GM21723 (cell line): ENCODE measurements at regions not wholly inside any gene's neighbourhood (a gene's known extent, or its start where the extent isn't known, plus 50 kb on each side); places are given as distances from the start of the nearest gene placed in this dataset.

ENCODE experiments used
- ATAC-seq: cut with Tn5 transposase; IDR thresholded peaks from one replicate; pipeline ENCODE4 v1.9.1; 2021; ENCODE audit warnings: mild to moderate bottlenecking, moderate library complexity; ENCODE audit not compliant: unreplicated experiment

DNA sequence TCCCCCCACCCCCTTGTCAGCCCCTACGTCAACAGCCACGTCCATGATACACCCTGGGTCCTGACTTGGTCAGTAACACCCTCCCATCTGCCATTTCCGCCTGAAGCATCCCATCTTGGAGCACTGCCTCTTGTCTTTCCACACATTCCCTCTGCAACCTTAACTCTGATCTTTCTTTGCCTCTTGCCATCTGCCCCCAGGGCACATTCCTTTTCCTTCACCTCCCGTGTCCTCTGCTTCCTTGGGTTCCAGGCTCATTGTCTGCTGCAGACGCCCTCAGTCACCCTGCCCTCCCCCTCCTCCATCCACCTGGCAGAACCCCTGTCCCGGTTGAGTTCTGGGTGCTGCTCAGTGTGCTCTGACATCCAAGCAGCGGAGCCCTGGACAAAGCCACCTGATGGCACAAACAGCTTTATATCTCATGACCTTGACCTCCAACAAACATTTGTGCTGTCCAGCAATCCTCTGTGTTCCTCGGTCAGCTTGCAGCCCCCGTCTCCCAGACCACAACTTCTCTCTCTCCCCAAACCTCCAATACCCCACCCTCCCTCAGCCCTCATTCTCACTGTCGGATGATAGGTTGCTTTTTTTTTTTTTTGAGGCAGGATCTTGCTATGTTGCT is 97.7 kb upstream of the IER5L start:
- ATAC-seq, result no peak

DNA sequence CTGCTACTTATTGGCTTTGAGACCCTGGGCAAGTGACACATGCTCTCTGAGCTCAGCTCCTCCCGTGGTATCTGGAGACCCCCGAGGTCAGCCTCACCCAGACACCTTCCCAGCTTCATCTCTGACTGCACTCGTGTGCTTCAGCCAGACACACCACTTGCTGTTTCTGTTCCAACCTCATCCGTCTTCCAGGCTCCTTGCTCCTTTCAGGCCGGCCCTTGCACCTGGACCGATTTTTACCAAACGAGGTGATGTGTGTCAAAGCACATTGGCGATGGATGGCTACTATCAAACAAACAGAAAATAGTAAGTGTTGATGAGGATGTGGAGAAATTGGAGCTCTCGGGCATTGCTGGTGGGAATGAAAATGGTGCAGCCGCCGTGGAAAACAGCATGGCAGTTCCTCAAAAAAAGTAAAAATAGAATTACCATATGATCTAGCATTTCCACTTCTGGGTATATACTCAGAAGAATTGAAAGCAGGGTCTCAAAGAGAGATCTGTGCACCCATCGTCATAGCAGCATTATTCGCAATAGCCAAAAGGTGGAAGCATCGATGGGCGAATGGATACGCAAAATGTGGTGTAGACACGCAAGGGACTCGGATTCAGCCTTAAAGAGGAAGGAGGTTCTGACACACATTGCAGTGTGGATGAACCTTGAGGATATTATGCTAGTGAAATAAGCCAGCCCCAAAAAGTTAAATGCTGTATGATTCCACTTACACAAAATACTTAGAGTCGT is 96.1 kb upstream of the IER5L start:
- ATAC-seq, result no peak

DNA sequence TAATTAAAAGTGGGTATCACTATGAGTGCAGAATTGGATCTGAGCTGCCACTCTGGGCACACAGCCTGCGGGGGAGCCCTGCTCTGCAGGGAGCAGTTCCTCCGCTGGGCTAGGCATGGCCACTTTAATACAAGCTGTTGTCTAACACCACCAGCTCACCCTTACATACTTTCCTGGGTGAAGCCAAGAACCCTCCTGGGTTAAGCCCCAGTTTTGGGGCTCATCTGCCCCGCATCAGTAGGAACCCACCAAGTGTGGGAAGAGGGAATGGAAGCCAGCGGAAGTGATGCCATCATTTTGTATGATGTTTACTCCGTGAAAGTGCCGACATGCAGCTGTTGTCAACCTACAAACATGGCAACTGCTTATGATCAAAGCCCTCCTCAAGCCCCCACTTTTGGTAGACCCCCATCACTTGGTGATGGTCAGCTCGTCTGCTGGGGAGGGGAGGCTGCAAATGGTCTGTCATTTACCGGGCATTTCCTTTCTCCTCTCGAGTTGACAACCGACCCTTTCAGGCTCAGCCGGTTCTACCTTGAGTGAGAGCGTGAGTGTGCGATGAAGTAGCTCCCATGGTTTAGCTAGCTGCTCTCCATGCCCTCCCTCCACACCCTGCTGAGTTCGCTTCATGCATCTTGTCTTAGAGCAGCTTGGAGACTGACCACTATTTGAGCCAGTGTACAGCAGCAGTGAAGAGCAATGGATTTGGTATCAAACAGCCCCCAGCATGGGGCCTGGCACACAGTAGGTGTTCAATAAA is 95.3 kb upstream of the IER5L start:
- ATAC-seq, result no peak

DNA sequence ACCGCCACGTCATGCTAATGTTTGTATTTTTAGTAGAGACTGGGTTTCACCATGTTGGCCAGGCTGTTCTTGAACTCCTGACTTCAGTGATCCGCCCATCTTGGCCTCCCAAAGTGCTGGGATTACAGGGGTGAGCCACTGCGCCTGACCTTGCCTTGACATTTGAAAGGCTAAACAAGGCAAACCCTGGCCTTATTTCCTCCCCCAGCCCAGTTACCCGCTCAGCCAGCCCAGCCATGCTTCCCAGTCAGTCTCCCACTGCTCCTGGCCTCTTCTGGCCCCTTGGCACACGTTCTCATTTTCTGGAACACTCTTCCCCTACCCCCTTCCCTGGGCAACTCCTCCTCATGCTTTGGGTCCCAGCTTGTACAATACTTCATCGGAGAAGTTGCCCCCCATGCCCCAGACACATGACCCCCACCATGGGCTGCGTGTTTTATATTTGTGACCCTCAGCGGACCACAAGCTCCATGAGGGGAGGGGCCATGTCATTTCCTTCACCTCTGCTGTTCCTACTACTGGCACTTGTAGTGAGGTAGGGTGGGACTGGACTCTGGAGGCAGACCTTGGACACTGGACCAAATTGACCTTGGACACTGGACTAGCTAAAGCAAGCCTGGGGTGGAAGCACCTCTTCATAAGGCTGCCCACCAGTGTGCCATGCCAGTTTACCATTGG is 94.4 kb upstream of the IER5L start:
- no peak for ATAC-seq

DNA sequence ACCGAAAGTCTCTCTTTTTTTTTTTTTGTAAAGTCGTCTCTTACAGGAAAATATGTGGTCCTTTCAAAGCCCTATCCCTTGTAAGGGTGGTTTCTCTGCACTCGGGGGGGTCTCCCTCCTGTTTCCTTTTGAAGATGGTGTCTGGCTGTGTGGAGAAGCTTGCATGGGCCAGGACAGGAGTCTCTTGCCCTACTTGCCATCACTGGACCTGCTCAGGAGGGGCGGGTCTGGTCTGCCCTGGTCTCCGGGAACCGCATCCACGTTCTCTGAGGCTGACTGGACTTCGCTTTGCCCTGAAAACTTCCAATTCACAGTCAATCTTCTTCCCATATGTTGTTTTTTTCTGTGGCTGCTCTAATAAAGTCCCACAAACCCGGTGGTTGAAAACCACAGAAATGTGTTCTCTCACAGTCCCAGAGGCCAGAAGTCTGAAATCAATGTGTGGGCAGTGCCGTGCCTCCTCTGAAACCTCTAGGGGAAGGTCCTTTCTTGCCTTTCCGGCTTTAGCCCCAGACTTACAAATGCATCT is 92.9 kb upstream of the IER5L start:
- ATAC-seq, result peak; percentile 76

DNA sequence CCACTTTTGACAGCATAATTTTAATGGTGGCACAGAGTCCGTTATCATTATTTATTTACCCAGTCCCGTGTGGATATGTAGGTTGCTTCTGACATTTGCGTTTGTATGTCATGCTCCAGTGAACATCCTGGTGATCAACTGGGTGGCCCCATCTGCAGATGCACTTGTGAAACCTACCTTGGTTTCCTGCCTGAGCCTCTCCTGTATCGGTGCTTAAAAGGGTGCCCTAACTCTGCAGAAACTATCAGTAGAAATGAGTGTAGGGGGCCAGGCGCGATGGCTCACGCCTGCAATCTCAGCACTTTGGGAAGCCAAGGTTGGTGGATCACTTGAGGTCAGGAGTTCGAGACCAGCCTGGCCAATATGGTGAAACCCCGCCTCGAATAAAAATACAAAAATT is 92.1 kb upstream of the IER5L start:
- peak; percentile 76 for ATAC-seq

DNA sequence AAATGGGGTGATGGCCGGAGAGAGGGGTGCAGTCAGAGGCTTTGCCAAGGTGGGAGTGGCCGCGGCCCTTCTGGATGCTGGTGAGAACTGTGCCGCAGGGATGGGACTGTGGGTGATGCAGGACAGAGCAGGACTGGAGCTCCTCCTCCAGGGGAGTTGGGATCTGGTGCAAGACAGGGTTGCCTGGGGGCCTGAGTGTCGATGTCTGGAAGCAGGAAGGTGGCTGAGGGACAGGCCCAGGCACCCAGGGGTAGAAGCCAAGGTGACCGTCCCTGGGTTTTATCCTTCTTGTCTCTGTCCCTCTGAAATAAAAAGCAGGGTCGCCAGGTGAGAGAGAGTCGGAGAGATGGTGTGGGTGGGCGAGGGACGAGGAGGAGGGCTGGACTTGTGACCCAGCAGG is 89.1 kb upstream of the IER5L start:
- ATAC-seq, result no peak

DNA sequence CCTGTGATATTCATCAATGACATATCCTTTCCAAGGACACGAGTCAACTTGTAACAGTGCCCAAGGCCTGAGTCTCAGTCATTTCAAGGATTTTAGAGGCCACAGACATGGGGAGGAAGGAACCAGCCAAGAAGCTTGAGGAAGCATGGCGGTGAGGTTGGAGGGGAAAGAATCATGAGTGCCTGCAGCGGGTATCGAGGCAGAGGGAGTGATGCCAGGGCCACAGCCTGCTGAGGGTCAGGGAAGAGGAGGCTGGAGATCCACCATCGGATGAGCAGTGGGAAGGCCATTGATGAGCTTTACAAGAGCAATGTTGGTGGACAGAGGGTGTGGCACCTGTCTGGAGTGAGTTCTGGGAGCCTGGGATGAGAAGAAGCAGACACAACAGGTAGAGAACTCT is 88.5 kb upstream of the IER5L start:
- no peak for ATAC-seq

DNA sequence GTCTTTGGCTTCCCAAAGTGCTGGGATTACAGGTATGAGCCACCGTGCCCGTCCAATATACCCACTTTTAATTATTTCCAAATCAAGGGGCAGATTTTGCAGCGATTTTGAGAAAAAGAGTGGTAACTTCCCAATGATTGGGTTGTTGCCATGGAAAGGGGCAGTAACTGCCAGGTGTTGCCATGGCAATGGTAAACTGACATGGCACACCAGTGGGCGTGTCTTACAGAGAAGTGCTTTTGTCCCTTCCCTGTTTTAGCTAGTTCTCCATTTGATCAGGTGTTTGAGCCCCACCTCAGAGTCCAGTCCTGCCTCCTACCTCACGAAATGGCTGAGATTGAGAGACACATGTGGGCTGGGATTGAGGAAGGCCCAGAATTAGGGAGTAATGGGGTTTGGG is 86.3 kb upstream of the IER5L start:
- ATAC-seq, result no peak

DNA sequence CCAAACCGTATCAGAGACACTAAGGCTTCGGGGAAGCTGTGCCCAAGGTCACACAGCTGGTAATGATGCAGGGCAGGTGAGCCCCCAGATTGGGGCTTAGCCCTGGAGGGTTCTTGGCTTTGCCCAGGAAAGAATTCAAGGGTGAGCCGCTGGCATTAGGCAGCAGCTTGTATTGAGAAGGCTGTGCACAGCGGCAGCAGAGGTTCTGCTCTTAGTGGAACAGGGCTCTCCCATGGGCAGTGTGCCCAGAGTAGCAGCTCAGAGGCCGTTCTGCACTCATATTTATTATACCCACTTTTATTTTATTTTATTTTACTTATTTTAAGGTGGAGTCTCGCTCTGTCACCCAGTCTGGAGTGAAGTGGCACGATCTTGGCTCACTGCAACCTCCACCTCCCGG is 85.8 kb upstream of the IER5L start:
- ATAC-seq, result no peak

DNA sequence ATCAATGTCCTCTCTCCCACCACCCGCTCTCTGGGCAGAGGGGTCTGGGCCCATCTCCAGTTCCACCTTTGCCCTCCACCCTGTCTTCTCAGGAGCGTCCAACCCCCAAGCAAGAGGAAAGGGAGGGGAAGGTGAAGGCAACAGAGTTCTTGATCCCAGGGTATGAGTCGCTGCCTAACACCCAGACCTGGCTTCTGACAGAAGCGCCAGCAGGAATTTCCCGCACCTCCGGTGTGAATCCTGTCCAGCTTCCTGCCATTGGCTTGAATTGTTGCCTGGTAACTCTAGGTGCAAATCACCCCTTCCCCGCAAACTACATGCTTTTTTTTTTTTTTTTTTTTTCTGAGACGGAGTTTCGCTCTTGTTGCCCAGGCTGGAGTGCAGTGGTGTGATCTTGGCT is 84.2 kb upstream of the IER5L start:
- no peak for ATAC-seq

DNA sequence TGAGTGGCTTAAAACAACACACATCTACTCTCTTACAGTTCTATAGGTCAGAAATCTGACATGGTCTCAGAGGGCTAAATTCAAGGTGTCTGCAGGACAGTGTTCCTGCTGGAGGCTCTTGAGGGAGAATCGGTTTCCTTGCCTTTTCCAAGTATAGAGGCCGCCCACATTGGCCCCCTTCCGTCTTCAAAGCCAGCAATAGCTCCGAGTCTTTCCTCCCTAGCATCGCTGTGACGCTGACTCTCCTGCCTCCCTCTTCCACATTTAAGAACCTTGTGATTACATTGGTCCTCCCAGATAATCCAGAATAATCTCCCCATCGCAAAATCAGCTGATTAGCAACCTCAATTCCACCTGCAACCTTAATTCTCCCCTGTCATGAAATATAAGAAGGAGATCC is 81.3 kb upstream of the IER5L start:
- no peak for ATAC-seq

DNA sequence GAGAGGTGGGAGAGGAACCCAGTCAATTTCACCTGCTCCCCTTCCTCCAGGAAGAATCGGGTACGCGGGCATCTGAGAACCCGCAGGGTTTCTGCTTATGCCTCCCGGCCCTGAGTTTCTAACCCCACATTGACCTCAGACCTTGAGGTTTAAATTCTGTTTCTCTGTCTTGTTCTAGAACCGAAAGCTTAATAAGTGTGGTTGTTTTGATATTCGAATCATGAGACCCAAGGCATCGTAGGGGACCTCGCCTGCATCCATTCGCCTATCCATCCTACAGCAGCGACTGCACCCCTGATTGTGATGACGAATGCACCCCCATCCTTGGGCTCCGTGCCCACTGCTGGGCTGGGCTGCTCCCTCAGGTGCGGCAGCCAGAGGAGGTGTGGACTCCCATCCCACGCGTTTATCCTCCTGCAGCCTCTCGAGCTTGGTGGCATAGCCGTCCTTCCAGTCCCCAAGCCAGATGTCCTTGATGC is 80.8 kb upstream of the IER5L start:
- ATAC-seq, result no peak

DNA sequence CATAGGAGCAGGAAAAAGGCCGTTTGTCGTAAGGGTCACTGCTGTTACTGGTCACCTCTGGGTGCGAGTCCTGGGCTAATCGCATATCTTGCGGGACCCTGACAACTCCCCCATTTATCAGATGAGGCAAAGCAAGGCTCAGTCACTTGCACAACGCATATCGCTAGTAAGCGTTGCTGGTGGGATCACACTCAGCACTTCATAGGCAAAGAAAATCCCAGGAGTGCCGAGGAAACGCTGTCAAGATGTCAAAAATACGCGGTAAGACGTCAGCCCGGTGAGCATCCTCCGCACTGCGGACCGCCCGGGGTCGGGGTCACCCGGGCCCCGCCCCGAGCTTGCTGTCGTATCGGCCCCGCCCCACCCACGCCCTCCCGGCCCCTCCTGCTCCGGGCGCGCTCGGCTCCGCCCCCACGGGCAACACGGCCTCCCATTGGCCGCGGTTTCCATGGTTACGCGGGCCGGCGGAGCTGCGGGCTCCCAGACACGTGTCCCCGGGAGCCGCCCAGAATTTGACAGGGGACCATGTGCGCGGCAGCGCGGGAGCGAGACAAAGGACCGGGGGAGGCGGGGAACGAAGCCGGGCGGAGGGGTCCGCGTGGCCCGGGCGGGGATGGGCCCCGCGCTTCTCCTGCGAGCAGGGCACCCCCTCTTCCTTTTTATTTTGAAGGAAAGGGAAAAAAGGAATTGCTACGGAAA is 80.2 kb upstream of the IER5L start:
- no peak for ATAC-seq

DNA sequence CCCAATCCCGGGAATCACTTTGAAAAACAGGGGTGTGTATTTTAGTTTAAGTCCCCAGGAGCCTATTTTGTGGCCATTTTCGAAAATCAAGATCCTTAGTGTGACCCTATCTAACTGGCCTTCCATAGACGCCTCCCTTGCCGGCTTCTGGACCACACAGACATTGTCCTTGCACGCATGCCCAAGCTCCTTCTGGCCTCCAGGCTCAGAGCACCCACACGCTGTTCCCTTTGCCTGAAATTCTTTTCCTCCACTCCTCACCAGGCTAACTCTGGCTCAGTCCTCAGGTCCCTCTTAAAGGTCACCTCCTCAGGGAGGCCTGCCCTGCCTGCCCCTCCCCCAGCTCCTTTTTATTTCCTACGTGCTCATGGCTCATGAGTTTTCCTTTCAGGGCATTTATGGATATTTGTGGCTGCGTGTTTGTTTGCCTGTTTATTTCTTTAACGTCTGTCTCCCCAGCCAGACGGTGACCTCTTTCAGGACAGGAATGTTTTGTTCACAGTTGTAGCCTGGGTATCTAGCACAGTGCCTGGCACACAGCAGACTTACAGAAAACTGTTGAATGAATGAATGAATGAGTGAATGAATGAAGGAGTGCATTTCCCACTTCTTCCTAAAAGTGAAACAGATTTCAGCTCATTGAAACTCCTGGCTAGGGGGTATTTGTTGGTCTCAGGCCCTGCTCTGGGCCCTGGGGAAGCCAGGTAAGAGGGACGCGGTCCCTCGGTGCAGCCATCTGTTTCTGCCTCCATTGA is 79.1 kb upstream of the IER5L start:
- no peak for ATAC-seq

DNA sequence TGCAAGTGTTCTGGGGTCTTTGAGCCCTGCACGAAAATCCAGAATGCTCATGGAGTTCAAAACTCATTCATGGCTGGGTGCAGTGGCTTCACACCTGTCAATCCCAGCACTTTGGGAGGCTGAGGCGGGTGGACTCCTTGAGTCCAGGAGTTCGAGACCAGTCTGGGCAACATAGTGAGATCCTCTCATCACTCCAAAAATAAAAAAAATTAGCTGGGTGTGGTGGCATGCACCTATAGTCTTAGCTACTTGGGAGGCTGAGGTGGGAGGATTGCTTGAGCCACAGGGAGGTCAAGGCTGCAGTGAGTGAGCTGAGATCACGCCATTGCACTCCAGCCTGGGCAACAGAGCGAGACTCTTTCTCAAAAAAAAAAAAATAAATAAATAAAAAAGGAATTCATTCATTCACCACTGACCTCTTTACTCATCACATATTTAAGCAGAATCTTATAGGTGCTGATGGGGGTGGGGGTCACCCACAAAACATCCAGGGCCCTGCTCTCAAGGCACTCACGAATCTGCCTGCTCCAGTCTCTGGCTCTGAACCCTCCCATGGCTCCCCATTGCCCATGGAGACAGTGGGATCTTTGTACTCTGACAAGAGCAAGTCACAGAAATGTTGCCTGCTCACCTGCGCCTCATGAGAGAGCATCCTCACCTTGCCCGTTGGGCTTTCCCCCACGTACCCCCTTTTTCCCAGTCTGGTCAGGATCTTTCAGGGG is 76.7 kb upstream of the IER5L start:
- no peak for ATAC-seq

DNA sequence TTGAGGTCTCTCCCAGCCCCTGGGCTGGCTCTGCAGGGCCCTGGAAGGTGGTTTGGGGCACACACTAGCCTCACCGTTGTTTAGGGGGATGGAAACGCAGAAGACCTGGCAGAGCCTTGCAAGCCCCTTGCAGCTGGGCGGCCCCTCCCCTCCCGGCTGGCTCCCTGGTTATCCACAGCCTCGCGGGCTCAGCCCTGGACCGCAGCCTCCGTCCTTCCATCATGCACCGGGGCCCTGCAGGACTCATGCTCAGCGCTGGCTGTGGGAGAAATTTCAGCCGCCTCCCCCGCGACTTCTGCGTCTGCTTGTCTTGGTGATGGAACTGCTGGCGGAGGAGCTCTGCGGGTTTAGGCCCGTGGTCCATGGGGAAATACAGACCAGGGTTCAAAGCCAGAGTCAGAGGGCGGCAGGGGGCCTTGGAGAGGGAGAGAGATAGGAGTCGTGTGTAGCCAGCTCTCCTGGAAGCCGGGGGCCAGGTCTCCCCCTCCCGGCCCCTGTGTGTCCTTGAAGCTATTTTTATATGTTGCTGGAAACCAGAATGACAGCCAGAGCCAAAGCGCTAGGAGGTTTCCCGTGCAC is 75.8 kb upstream of the IER5L start:
- ATAC-seq, result no peak

DNA sequence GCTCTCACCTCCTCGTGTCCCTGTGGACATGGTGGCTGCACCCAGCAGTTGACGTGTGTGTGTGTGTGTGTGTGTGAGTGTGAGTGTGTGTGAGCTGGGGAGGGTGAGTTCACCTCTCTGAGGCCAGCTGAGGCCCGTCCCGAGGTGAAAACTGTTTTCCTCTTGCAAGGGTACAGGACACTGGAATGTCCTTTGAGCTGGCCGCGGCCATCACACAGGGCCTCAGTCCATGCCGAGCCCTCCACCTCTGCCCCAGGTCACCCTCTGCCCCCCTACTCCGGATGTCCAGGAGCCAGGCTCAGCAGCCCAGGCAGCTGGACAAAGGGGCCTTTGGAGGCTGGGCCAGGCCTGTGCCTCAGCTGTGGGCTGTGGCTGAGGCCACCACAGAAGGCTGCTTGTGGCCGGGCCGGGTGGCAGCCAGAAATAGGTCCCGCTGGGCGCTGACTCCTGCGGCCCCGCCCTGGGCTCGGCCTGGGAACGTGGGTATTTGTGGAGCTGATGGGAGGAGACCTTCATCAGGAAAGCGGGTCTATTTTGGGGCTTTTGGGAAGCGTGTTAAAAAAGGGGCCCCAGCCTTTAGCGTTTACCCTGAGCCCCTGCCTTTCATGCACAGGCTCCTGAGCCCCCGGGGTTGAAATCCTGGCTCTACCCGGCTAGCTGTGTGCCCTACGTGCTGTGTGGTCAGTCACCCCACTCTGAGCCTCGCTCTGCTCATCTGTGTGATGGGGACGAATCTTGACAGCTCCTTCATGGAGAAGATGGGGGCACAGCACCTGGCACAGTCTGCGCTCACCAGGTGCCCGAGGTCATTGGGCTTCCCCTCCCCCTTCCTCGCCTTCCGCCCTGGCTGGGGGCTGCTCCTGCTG is 75.1 kb upstream of the IER5L start:
- no peak for ATAC-seq
